ENCODE measurements at regions not wholly inside any gene's neighbourhood (a gene's known extent, or its start where the extent isn't known, plus 50 kb on each side); places are given as distances from the start of the nearest gene placed in this dataset.

DNA sequence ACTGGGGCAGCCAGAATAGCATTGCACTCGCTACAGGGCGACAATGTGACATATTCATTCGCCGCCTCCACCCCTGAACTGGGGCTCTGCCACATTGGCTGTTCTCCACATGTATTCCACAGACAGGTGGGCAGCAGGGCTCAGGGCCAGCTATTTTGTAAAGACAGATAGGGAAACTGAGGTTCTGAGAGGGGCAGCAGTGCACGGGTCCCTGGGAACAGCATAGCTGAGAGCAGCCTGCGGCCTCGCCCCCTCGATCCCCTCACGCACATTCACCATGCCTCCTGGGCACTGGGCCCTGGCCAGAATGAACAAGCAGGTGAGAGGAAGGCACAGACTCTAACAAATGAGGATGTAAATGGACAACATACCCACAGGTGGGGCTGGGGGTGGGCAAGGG lies 75.0 kb upstream of the SPATA12 start:
- DNase-seq (ENCODE audit: low read depth): no peak

GRCh38 chr3:56983427-56983826 lies 77.0 kb upstream of the SPATA12 start:
- no peak for DNase-seq (ENCODE audit: low read depth)

DNA sequence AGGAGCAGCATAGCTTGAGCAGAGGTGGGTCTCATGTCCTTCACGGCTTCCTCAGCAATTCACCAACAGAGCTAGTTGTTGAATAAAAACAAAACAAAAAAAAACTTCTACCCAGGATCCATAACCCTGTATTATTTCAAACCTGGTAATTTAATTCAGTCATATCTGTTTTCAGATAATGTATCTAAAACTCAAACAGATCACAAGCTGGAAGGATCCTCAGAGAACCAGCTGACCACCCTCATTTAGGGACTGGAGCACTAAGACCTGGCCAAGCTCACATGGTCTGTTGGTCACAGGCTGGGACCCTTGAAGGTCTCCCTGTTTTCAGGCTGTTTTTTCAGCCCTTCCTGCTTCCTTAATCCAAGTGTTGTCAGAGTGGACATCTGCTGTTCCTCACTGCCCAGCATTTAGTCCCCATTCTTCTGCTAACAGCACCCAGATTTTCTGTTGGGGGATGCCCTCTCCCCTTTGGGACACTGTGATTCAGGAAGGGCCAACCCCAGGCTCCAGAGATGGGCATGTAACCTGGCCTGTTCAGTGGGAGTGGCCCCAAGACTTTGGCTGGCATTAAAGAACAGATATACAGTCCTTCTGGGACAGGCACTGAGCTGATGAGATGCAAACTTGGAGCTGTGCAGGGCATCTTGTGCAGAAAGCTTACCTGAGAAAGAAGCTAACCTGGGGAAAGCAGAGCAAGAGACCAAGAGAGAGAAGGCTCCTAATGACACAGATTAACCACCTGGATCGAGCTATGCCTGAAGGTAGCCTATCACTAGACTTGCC lies 78.8 kb upstream of the SPATA12 start:
- no peak for DNase-seq (ENCODE audit: low read depth)

- DNase-seq (ENCODE audit: low read depth): peak; percentile 43
Observed at GRCh38 chr3:56980798-56981390, 79.6 kb upstream of the SPATA12 start.

- no peak for DNase-seq (ENCODE audit: low read depth)
Observed at GRCh38 chr3:56980243-56980642, 80.2 kb upstream of the SPATA12 start.

DNA sequence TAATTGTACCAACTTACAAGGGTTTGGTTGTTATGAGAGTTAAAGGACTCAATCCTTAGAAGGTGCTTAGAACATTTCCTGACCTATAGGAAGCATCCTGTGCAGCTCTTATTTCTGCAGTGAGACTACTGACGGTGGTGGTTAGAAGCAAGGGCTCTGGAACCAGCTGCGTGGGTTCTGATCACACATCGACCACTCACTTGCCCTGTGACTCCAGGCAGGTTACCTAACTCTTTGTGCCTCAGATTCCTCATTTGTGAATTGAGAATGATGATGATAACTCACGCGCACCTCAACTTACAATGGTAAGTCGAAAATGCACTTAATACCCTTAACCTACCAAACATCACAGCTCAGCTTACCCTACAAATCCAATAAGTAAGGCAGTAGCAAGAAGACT lies 80.7 kb upstream of the SPATA12 start:
- DNase-seq (ENCODE audit: low read depth): no peak

GRCh38 chr3:56977561-56977889 lies 82.9 kb upstream of the SPATA12 start:
- DNase-seq (ENCODE audit: low read depth): no peak

DNA sequence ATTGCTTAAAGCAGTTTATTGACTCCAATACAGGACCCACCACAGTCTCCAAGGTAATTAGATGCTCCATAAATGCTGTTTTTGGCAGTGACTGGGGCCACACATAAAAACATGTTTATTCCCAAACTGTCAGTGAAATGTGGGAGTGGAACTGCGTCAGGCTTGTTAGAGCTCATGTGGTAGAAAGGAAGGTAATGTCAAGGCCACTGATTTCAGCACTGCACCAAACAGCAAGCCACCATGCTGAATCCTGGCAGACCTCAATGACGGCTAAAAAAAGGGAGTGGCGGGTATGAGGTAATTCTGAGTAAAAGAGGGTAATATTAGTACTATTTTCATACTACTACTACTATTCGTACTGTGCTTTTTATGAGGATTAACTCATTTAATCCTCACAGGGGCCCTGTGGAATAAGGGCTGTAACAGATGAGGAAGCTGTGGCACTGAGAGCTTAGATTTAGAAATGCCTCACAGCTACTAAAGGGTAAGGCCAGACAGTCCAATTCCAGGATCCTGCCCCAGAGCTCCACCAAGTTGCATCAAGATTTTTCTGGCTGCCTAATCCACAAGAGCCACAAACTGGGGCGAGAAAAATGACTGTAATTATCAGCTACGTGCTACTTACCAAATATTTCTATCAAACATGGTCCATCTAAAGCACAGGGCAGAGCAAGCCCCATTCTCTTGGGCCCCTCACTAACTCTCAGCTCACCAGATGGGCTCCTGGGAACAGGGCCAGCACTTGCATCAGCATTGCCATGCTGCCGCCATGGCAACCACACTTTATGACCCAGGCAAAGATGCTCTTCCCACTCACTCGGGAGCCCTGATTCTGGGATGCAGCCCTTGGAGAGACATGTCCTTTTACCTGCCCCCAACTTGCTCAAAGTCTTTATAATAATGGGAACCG lies 83.6 kb upstream of the SPATA12 start:
- DNase-seq (ENCODE audit: low read depth): no peak

GRCh38 chr3:56975567-56975966 lies 84.9 kb upstream of the SPATA12 start:
- no peak for DNase-seq (ENCODE audit: low read depth)

- DNase-seq (ENCODE audit: low read depth): no peak
Observed at GRCh38 chr3:56974247-56974930, 86.1 kb upstream of the SPATA12 start.

GRCh38 chr3:56971816-56972215 lies 88.6 kb upstream of the SPATA12 start:
- DNase-seq (ENCODE audit: low read depth): no peak

DNA sequence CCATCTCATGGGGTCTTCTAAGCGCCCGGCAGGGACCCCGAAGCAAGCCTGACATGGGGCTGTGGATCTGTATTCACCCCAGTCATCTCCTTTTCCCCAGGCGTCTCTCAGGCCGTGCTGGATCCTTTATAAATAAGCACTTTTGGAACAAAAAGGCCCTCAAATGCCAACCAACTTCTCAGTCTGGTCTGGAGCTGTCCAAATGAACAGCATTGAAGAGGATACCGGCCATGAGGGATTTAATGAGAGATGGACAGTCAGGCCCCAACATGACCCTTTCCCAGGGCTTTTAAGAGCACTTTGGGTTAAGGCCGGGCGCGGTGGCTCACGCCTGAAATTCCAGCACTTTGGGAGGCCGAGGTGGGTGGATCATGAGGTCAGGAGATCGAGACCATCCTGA lies 89.2 kb upstream of the SPATA12 start:
- DNase-seq (ENCODE audit: low read depth): no peak

- no peak for DNase-seq (ENCODE audit: low read depth)
Observed at GRCh38 chr3:56970461-56970879, 90.0 kb upstream of the SPATA12 start.

GRCh38 chr3:56969851-56970250 lies 90.6 kb upstream of the SPATA12 start:
- DNase-seq (ENCODE audit: low read depth): no peak

DNA sequence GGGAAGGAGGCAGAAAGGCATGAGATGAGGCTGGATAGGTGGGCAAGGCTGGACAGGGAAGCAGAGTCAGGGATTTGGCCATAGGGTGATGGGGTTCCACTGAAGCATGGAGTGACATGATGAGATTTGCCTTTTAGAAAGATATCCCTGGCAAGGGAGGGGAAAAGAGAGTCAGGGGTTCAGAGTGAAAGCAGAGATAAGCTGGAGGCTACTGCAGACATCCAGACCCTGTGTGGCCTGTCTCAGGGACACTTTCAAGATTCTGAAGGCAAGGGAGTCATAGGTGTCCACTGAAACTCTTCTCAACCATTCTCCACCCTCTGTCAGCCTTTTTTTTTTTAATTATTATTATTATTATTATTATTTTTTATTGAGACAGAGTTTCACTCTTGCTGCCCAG lies 94.0 kb upstream of the SPATA12 start:
- no peak for DNase-seq (ENCODE audit: low read depth)

DNA sequence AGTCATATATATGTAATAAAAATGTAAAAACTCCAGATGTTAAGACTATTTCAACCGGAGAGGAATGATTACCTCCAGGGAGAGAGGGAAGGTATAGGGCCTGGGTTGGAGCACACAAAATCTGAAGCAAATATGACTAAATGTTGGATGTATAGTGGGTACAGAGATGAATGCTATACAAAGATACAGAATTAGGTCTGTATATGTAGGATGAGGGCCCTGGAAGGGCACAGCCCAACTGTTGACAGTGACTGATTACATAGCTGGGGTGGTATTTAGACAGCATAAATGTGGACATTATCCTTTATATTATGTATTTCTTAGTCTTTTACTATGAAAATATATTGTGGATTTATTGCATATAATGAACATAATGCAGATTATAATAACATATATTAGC lies 94.4 kb upstream of the SPATA12 start:
- no peak for DNase-seq (ENCODE audit: low read depth)

GRCh38 chr3:56962922-56963321 lies 97.5 kb upstream of the SPATA12 start:
- no peak for DNase-seq (ENCODE audit: low read depth)

DNA sequence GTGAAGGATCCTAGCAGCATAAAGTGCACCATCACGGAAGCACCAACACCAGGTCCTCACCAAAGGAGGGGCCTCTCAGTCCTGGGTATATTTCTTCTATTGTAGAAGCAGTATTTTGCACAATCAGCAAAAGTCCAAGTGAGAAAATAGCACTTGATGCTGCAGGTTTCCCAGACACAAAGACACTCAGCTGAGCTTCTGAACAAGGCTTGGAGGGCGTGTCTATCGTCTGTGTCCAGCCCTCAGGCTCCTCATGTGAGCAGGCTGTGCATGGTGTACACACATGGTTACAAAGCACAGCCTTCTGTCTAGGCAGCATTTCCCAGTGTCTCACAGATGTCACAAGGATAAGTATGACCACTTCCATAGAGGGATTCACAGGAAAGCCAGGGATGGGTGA lies 98.3 kb upstream of the SPATA12 start:
- no peak for DNase-seq (ENCODE audit: low read depth)

GRCh38 chr3:56960234-56960917 lies 100.1 kb upstream of the SPATA12 start:
- DNase-seq (ENCODE audit: low read depth): no peak

DNA sequence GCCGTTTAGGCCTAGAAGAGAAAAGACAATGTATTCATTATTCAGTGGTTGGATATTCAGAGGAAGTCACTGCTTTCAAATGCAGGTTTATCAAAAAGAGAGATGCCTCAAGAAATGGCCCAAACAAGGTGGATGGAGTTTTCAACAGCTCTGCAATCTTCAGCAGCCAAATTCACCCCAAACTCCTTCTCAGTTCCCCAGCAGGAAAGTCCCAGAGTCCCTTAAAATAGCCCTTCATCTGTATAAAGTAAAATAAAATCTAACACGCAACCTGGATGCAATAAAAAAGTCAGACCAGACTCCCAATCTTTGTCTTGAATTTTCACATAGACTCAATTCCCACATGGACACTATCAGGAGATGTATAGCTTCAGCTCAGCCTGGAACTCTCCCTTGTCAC lies 101.6 kb upstream of the SPATA12 start:
- no peak for DNase-seq (ENCODE audit: low read depth)

DNA sequence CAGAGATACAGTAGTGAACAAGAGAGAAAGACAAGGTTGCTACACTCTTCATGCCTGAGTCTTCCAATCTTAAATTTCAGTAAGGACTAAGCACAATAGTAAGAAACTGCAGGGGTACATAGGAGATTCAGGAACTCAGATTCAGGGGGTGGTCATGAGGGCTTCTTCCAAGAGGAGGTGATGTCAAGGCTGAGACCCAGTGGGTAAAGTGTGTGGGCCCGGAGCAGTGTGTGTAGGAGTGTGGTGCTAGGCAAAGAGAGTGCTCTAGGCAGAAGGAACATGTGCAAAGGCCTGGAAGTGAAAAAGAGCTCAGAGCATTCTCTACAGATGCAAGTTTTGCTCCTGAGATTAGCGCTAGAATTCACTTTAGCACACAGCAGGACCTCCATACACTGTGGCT lies 102.9 kb upstream of the SPATA12 start:
- DNase-seq (ENCODE audit: low read depth): no peak

DNA sequence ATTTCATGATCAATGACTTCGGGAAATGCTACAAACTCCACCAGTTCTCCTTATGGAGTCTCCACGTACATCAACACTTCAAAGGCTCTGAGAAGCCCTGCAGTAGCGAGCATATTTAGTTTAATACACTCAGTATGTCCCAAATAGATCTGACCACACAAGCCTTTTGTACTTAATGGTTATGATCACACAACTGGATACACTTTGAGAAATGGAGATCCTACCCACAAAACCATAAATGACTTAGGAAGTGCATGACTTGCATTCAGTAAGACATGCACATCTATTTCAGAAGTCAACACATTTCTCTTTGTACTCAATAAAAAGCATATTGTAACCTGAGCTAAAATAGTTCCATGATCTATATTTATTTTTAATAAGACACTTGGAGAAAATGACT lies 103.6 kb upstream of the SPATA12 start:
- no peak for DNase-seq (ENCODE audit: low read depth)
